Inflammatory macrophage treated with lipopolysaccharide for 4 hours (primary cell): ENCODE measurements at regions not wholly inside any gene's neighbourhood (a gene's known extent, or its start where the extent isn't known, plus 50 kb on each side); places are given as distances from the start of the nearest gene placed in this dataset.
"Not testable (repeated sequence)": the region's sequence is repeated elsewhere in the genome, so short reads cannot be mapped to it uniquely, and the experiment has no call there.

Experiments
- DNase-seq: peaks from one replicate; pipeline ENCODE4 v3.0.0-alpha.2; 2020

- DNase-seq = peak; percentile 86
These were observed 66.7 kb upstream of the GOLGA8B start for GRCh38 chr15:34650177-34650576.

- DNase-seq = no peak
These were observed 64.8 kb upstream of the GOLGA8B start for GRCh38 chr15:34648294-34648631.

GRCh38 chr15:34647569-34648293 lies 64.3 kb upstream of the GOLGA8B start:
- DNase-seq = peak; percentile 27

GRCh38 chr15:34646918-34647317 lies 63.5 kb upstream of the GOLGA8B start:
- DNase-seq = no peak

- no peak for DNase-seq
These were observed 61.4 kb upstream of the GOLGA8B start for GRCh38 chr15:34644851-34645250.

GRCh38 chr15:34644061-34644460 lies 60.6 kb upstream of the GOLGA8B start:
- DNase-seq = peak; percentile 70

- no peak for DNase-seq
These were observed 58.8 kb upstream of the GOLGA8B start for GRCh38 chr15:34642247-34642646.

- no peak for DNase-seq
These were observed 57.2 kb upstream of the GOLGA8B start for GRCh38 chr15:34640661-34641060.

- DNase-seq = no peak
These were observed 53.9 kb upstream of the GOLGA8B start for GRCh38 chr15:34637305-34637704.

- not testable (repeated sequence) for DNase-seq
These were observed 50.2 kb upstream of the GOLGA8B start for GRCh38 chr15:34633602-34634001.
